ENCODE measurements at regions not wholly inside any gene's neighbourhood (a gene's known extent, or its start where the extent isn't known, plus 50 kb on each side); places are given as distances from the start of the nearest gene placed in this dataset.

DNA sequence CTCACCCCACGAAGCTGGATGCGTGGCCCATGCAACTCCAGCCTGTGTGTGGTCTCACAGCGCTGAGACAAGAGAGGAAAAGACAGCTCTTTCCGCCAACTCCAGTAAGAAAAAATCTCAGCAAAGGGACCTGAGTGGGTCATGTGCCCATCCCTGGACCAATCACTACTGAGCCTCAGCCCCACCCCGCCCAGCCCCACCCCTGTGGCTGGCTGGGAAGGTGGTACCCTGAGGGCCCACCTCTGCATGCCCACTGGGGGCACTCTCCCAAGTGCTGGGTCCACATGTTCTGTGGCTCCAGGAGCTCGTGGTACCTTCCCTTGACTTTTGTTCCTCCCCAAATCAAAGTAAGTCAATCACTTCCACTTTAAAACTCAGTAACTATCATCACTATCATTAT is 105.1 kb upstream of the SMIM23 start:
- TF ChIP-seq CTCF (IDR thresholded peaks at IDR 0.05; ENCODE audit: insufficient read depth, low read length, poor library complexity, severe bottlenecking): no peak
- no peak overlapping the region for H3K4me3 ChIP-seq (replicated peaks; ENCODE audit: low read depth, low read length)
- DNase-seq (ENCODE audit: extremely low read depth, insufficient read length): no peak
- H3K36me3 ChIP-seq (ENCODE audit: control insufficient read depth, insufficient read depth, low read length): no peaks in the 10 kb centered on the region
- H3K27me3 ChIP-seq (replicated peaks; ENCODE audit: control insufficient read depth, insufficient read depth, low read length): peaks cover 2% of the 10 kb centered on the region; the same call in 1 of the 2 replicates

DNA sequence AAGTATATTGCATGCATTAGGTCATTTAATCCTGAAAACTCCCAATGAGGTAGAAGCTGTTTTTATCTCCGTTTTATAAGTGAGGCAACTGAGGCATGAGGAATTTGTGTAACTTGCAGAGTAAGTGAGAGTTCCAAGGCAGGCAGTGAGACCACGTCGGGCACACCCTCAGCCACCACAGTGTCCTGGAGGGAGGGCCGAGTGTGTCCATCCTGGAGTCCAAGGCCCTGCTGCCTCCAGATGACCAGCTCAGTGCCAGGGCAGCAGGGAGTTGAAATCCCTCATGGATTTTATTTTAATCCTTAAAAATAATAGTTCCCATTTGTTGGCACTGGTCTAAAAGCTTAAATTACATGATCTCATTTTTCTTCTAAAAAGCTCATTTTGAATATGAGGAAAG is 104.6 kb upstream of the SMIM23 start:
- no peak for DNase-seq (ENCODE audit: extremely low read depth, insufficient read length)
- Histone ChIP-seq H3K27me3 (replicated peaks; ENCODE audit: control insufficient read depth, insufficient read depth, low read length) (peaks cover 2% of the 10 kb centered on the region; the same call in 1 of the 2 replicates), H3K4me3 (replicated peaks; ENCODE audit: low read depth, low read length) (no peak overlapping the region), H3K36me3 (ENCODE audit: control insufficient read depth, insufficient read depth, low read length) (no peaks in the 10 kb centered on the region)
- no peak for TF ChIP-seq CTCF (IDR thresholded peaks at IDR 0.05; ENCODE audit: insufficient read depth, low read length, poor library complexity, severe bottlenecking)

- peaks cover 2% of the 10 kb centered on the region; the same call in 1 of the 2 replicates for H3K27me3 ChIP-seq (replicated peaks; ENCODE audit: control insufficient read depth, insufficient read depth, low read length)
- H3K4me3 ChIP-seq (replicated peaks; ENCODE audit: low read depth, low read length): no peak overlapping the region
- no peaks in the 10 kb centered on the region for H3K36me3 ChIP-seq (ENCODE audit: control insufficient read depth, insufficient read depth, low read length)
- no peak for DNase-seq (ENCODE audit: extremely low read depth, insufficient read length)
- TF ChIP-seq CTCF (IDR thresholded peaks at IDR 0.05; ENCODE audit: insufficient read depth, low read length, poor library complexity, severe bottlenecking): no peak
Measured at GRCh38 chr5:171681677-171682076, 103.9 kb upstream of the SMIM23 start.

- TF ChIP-seq CTCF (IDR thresholded peaks at IDR 0.05; ENCODE audit: insufficient read depth, low read length, poor library complexity, severe bottlenecking): no peak
- no peak overlapping the region for H3K4me3 ChIP-seq (replicated peaks; ENCODE audit: low read depth, low read length)
Measured at GRCh38 chr5:171682801-171683200, 102.8 kb upstream of the SMIM23 start.

DNA sequence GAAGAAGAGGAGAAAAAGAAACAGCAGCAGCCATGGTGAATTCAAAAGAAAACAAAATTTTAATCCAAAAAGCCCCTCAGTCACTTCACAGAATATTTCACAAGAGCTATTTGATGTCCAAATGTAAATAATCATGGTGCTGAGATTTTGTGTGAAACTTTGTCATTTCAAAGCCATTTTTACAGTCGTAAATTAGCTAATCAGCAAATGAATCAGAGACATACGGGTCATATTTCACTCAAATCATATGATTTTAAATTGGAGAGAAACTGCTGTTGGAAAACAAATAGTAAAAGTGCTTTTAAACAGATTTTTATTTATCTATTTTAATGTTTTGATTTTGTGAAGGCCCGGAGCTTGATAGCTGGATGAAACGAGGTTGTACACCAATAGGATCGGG is 101.4 kb upstream of the SMIM23 start:
- no peak overlapping the region for H3K4me3 ChIP-seq (replicated peaks; ENCODE audit: low read depth, low read length)
- H3K36me3 ChIP-seq (ENCODE audit: control insufficient read depth, insufficient read depth, low read length): no peaks in the 10 kb centered on the region
- no peak for TF ChIP-seq CTCF (IDR thresholded peaks at IDR 0.05; ENCODE audit: insufficient read depth, low read length, poor library complexity, severe bottlenecking)
- peaks cover 3% of the 10 kb centered on the region for H3K27me3 ChIP-seq (replicated peaks; ENCODE audit: control insufficient read depth, insufficient read depth, low read length)
- no peak for DNase-seq (ENCODE audit: extremely low read depth, insufficient read length)

More at GRCh38 chr5:171682801-171683200, 102.8 kb upstream of the SMIM23 start:
- peaks cover 6% of the 10 kb centered on the region for H3K27me3 ChIP-seq (replicated peaks; ENCODE audit: control insufficient read depth, insufficient read depth, low read length)
- DNase-seq (ENCODE audit: extremely low read depth, insufficient read length): no peak
- no peaks in the 10 kb centered on the region for H3K36me3 ChIP-seq (ENCODE audit: control insufficient read depth, insufficient read depth, low read length)

Data from GM06990 (cell line).